Loucy (cell line): ENCODE measurements at regions not wholly inside any gene's neighbourhood (a gene's known extent, or its start where the extent isn't known, plus 50 kb on each side); places are given as distances from the start of the nearest gene placed in this dataset.

Experiments
- CTCF ChIP-seq: fragments of 200-600 bp; sonication (generic); conservative IDR thresholded peaks from 2 replicates; pipeline ENCODE4 v1.5.1; 2014; ENCODE audit warnings: mild to moderate bottlenecking, antibody characterized with exemption, low read length
- EZH2phosphoT487 ChIP-seq: fragments of 200-600 bp; IDR thresholded peaks from 2 replicates; pipeline ENCODE4 v1.6.1; 2018; ENCODE audit warnings: antibody characterized with exemption, mild to moderate bottlenecking, moderate library complexity, borderline replicate concordance

DNA sequence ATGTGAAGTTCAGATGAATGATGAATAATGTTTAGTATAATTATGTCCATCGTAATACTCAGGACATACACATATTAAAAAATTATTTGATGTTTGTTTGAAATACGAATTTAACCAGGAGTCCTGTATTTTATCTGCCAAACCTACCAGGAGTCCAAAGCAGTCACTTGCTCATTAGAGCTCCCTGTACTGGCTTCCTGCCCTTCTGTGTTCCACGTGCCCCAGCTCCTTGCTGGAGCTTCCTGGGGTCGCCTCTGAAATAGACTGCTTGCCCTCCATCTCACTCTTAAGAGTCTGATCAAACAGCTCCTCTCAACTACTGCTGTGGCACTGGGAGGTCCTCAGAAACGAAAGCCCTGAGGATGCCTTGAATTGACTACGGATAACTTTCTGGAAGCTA, 87.3 kb upstream of the DHRS4 start:
- TF ChIP-seq CTCF: no peak
- no peak for TF ChIP-seq EZH2phosphoT487
